Left kidney (tissue), 1 donor: ENCODE measurements at regions not wholly inside any gene's neighbourhood (a gene's known extent, or its start where the extent isn't known, plus 50 kb on each side); places are given as distances from the start of the nearest gene placed in this dataset.
A peak's percentile ranks its signal among the peaks of the same experiment; 100 is the strongest.
"Not testable (repeated sequence)": the region's sequence is repeated elsewhere in the genome, so short reads cannot be mapped to it uniquely, and the experiment has no call there.

Experiments used
- DNase-seq: peaks from one replicate; pipeline ENCODE4 v3.0.0-alpha.2; 2013

DNA sequence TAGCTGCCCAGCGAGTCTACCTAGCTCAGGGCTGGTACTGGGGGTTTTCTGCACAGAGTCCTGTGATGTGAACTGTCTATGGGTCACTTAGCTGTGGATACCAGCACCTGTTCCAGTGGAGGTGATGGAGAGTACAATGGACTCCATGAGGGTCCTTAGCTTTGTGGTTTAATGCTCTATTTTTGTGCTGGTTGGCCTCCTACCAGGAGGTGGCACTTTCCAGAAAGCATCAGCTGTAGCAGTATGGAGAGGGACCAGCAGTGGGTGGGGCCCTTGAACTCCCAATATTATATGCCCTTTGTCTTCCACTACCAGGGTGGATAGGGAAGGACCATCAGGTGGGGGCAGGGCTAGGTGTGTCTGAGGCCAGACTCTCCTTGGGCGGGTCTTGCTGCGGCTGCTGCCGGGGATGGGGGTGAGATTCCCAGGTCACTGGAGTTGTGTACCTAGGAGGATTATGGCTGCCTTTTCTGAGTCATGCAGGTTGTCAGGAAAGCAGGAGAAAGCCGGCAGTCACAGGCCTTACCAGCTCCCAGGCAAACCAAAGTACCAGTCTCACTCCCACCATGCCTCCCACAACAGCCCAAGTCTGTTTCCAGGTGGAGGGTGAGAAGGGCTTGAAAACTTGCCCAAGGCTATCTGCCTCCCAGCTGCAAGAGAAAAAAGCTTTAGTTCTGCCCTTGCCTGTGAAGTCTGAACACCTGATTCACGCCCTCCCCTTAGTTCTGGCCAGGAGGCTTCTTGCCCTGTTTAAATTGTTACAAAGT lies 163.0 kb upstream of the NUDT4 start:
- no peak for DNase-seq

DNA sequence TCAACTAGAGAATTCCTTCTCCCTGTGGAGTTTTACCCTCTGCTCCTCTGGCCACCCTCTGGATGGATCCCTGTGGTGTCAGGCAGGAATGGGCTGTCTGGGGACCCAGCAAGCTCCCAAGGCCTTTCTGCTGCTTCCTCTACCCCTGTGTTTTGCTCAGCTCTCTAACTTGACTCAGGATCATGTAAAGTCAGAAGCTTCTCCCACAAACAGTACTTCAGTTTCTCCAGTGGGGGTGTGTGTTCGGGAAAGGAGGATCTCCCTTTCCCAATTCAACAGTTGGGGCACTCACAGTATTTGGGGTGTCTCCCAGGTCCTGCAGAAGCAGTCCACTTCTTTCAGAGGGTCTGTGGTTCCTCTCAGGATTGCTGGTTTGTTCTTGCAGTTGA lies 162.4 kb upstream of the NUDT4 start:
- no peak for DNase-seq

DNA sequence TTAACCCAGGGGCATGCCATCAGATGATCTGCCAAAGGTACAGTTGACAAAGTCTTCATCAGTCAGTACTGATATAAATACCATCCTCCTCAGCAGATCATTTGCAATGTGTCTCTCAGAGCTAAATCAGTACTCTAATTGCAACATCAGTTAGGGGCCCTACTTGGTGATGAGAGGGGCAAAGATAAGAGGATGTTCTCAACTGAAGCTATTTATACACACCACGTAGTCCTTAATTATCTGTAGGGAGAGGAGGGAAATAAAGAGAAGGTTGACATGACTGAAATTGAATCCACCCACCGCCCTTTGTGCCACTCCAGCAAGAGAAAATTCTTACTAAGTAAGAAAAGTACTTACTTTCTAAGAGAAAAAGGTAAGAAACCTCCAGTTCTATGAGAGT lies 157.8 kb upstream of the NUDT4 start:
- DNase-seq: no peak

DNA sequence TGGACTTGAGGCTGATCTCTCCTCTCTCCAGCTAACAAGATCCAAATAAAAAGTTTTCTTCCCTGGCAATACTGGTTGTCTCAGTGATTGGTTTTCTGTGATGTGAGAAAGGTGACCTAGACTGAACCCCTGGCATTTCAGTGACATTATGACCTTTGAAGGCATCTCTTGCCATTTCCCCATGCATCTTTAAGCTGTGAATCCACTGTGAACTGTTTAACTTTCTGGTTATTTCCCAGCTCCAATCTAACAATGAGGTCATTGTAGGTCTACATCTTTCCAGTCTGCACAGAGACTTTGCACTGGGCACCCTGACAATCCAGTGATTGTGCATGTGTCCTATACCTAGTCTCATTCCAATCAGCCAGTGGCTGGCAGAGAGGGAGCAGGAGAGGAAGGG lies 155.9 kb upstream of the NUDT4 start:
- DNase-seq: no peak

DNA sequence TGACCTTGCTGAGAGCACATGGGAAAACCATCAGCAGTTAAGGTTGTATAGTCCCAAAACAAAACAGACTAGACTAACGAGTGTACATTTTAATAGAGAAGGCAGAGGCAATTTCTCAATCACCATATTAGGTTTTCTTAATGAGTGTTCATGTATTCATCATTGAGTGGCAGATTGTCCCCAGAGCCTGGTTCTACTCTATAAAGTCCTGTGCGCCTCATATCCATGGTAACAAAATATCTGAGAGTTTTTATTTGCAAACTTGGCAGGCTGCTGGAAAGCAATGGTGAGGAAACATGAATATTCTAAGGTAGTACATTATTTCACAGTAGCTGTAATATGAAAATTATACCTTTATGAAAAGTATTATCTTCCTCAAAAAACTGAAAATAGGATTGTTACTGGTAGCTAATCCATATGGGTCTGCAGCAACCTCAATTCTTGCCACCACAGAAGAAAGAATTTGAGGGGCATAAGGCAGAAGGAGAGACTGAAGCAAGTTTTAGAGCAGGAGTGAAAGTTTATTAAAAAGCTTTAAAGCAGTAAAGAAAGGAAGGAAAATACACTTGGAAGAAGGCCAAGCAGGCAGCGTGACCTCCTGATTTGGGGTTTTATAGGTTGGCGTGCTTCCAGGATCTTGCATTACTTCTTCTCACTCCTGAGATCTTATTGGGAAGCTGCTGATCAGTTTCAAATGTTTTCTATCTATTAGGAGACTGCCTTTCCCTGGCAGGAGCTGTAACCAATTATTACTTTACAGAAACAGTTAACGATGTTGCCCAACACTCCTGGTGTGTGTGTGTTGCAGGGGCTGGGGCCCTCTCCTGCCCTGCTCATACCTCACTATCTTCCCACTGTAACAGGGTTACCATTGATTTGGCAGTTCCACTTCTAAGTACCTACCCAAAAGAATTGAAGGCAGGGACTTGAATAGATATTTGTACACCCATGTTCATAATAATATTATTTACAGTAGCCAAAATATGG lies 154.0 kb upstream of the NUDT4 start:
- DNase-seq: no peak

DNA sequence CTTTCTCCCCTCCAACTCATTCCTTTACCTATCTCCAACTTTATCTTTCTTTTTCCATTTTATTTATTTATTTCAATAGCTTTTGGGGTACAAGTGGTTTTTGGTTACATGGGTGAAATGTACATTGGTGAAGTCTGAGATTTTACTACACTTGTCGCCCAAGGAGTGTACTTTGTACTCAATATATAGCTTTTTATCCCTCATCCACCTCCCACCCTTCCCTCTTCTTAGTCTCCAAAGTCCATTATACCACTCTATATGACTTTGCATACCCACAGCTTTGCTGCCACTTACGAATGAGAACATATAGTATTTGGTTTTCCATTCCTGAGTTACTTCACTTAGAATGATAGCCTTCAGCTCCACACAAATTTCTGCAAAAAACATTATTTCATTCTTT lies 152.6 kb upstream of the NUDT4 start:
- no peak for DNase-seq

DNA sequence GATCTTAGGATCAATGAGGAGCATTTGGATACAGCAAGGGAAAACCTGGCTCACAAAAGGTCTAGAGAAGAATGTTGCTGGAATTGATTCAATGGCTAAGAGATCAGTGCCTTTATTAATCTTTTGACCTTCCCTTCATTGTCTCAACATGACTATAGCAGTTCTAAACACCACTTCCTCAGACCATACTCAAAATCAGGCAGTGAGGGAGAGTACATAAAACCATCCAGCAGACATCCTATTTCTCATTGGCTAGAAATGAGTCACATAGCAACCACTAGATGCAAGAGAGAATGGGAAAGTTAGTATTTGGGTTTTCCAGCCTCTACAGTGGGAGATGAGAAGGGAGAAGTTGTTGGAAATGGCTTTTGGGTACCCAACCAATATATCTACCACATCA lies 151.4 kb upstream of the NUDT4 start:
- no peak for DNase-seq

DNA sequence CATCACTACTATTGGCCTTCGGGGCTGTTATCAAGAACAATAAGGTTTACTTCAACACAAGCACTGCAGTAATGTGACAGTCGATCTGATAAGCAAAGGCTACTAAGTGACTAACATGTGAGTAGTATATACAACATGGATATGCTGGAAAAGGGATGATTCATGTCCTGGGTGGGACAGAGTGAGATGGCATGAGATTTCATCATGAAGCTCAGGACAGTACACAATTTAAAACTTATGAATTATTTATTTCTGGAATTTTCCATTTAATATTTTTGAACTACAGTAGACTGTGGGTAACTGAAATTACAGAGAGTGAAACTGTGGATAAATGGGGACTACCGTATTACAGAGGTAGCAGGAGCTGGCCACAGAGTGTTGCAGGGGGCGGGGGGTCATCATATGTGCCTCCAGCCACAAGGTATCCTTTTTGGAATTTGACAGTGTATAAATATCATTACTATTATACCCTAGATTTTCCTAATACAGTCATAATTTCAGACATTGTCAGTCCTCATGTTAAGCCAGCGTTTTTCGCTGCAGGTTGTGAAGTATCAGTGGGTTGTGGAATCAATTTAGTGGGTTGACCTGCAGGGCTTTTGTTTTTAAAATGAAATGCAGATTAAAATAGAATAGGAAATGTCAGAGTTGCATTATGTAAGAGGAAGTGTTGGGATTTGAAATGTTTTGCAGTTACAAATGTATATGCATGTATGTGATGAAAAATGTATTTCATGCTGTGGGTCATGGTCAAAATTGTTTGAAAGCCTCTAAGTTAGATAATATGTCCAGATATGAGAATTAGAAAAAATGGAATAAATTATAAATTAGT lies 148.0 kb upstream of the NUDT4 start:
- DNase-seq: no peak

DNA sequence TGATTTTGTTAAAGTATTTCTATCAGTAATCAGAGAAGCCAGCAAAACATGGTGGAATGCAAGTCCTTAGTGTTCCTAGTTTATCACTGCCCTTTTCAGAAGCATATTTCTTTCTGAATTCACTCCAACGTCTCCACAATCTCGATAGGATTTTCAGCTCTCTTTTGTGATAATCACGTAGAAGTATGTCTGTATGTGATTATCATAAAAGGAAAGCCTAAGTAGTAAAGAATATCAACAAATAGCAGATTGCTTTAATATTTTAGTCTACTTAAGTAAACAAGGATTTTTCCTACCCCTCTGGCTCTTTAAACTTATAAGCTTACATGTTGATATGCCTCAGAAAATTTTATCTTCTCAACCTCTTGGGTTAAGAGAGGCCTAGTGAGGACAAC lies 147.4 kb upstream of the NUDT4 start:
- no peak for DNase-seq

DNA sequence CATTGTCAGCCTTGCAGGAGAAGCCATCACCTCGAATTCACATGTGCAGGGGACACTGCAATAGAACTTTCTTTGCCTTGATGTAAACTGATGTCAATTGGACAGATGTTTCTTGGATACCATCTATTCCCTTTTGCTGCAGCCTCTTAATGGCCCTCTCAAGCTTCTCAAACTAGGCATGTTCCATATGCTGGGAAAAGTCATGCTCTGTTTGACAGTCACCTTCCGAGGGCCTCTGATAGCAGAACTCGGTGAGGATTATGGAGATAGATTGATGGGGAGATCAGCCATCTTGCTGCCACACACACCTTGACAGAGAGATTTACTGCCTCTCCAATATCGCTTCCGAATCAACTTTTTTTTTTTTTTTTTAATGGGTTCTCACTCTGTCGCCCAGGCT lies 145.8 kb upstream of the NUDT4 start:
- DNase-seq: no peak

DNA sequence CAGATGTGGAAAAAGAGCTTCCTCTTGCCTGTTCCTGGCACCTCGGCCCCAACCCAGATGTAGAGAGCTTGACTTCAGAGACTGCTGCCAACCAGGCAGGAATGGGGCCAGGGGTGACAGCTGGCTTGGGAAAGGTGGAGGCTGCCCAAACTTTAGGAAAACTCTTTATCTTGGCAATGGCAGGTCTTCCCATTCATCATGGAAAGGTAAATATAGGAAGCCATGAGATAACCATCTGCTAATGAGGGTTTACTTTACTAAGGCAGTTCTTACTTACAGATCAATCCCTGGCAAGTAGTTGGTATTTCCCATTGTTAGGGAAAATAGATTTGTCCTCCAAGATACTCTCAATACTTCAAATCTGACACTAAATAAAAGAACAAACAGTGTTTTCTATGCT lies 143.1 kb upstream of the NUDT4 start:
- no peak for DNase-seq

DNA sequence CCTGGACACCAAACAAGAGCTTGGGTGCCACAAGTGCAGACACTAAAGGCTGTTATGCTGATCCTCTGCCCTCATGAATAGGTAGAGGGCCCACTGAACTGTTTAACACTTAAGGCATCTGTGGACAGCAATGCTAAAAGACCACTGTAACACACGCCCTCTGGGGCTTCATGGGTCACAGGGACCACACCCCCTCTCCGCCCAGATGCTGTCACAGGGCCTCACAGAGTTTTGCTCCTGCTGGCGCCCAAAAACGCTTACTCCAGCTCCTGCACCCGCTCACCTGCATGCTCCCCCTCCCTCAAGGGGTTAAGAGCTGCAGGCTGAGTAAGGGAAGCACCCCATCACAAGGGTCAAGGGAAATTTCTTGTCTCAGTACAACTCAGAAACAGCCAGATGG lies 141.8 kb upstream of the NUDT4 start:
- no peak for DNase-seq

DNA sequence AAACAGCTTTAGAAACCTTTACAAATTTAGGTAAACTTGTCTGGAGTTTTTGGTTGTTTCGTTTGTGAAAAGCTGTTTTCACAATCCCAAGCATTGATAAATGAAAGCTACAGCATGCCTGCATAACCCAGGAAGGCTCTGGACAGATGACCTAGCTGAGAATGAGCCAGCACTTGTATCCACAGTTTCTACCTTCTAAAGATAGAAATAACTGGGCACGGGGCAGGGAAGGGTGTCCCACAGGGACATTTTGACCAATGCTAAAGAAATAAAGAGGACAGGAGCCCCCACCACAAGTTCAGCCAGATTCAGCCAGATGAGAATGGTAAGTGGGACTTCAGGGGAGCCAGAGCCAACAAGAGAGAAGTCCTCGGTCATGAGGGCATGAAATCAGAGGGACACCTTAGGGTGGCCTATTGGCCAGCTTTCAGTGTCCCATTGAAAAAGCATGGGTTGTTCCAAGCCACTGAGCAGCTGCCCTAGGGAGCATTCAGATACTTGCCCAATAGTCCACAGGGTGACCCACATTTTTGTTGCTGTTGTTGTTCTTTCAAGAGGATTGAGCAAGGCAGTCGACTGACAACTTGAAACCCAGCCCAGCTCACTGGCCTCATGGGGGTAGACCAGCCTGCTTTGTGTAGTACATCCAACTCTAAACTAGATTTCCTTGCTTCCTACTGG lies 140.3 kb upstream of the NUDT4 start:
- no peak for DNase-seq

DNA sequence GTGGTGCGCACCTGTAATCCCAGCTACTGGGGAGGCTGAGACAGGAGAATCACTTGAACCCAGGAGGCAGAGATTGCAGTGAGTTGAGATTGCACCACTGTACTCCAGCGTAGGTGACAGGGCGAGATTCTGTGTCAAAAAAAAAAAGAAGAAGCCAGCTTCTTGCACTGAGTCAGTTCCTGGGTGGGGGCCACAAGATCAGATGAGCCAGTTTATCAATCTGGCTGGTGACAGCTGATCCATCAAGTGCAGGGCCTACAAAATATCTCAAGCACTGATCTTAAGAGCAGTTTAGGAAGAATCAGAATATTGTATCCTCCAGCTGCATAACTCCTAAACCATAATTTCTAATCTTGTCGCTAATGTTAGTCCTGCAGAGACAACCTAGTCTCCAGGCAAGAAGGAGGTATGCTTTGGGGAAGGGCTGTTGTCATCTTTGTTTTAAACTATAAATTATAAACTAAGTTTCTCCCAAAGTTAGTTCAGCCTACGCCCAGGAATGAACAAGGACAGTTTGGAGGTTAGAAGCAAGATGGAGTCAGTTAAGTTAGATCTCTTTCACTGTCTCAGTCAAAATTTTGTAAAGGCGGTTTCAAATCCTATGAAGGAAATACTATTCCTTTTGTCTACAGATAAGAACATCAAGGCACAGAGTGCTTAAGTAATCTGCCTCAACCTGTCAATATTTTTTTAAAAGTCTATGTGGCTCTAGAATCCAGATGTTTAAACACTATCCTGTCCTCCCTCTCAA lies 139.0 kb upstream of the NUDT4 start:
- DNase-seq: not testable (repeated sequence)

DNA sequence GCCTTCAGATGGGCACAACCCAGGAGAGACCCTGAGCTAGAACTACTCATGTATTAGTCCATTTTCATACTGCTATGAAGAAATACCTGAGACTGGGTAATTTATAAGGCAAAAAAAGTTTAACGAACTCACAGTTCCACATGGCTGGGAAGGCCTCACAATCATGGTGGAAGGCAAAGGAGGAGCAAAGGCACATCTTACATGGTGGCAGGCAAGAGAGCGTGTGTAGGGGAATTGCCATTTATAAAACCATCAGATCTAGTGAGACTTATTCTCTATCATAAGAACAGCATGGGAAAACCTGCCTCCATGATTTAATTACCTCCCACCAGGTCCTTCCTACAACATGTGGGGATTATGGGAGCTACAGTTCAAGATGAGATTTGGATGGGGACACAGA lies 137.9 kb upstream of the NUDT4 start:
- DNase-seq: not testable (repeated sequence)

DNA sequence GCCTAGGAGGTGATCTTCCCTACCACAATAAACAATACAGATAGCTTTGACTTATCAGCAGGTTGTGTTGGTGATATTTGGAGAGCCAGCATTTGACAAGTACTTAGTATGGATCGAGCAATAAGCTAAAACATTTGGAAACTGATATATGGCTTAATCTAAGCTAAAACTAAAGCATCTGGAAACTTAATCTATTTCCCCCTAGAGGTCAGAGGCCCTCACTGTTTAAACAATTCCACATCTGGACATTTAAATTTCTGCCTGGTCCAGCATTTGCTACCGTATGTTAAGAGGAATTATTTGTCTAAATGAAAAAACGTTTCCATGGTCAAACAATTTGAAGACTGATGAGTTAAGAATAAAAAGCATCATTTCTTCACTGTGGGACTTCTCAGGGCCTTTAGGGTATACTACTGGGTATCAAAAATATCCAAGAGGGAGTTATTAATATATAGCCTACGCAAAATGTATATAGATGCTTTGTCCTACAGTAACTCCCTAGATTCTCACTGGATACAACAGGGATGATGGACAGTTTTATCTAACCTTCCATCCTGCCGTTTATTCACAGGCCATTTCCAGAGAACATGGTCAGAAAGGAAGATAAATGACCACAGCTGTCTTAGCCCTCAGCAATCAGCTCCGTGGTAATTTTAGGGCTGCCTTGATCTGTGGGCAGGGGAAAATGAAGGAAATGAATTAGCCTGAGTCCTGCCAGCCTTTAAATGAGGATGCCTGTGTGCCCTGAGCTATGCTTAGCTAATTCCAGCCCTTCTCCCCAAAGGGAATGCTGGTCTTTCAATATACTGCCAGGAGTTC lies 135.4 kb upstream of the NUDT4 start:
- DNase-seq: no peak

DNA sequence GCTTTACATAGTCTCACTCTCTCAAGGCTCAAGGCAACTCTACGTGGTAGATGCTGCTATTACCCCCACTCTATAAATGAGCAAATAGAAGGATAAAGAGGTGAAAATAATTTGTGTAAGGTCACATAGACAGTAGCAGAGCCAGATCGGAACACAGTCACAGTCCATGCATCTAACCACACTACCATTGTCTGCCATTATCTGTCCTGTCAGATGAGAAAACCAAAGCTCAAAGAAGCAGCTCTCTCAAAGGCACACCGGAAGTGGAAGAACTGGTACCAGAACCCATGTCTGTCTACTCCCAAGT lies 134.4 kb upstream of the NUDT4 start:
- no peak for DNase-seq

DNA sequence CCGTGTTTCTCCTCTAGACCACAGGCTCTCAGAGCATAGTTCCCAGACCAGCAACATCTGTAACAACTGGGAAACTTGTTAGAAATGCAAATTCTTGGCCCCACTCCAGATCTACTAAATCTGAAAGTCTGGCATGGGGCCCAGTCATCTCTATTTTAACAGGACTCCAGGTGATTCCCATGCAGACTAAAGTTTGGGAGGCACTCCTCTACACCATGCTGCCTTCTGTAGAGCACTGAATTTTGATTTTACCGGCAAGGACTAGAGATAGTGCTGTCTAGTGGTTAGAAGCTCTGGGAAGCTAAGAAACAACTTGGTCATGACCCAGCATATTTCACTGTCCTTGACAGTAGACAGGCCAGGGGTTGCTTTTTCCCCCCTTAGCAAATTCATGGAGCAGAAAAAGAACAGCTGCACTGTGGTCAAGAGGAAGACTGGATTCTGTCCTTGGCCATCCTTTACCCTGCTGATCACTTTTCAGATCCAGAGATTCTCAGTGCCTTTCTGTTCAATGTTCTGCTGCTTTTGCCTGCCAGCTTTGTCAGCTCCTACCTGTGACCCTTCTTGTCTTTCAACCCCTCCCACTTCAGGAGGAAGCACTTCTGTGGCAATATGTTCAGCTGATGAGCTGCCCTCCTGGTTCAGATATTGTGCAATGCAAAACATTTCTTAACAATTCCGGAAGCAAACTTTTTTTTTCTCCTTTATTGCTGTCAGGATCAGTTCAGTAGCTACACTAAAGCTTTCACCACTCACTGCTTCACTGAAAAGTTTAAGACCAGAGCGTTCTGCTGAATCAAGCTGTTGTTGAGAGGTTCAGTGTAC lies 133.8 kb upstream of the NUDT4 start:
- DNase-seq: peak; percentile 59

DNA sequence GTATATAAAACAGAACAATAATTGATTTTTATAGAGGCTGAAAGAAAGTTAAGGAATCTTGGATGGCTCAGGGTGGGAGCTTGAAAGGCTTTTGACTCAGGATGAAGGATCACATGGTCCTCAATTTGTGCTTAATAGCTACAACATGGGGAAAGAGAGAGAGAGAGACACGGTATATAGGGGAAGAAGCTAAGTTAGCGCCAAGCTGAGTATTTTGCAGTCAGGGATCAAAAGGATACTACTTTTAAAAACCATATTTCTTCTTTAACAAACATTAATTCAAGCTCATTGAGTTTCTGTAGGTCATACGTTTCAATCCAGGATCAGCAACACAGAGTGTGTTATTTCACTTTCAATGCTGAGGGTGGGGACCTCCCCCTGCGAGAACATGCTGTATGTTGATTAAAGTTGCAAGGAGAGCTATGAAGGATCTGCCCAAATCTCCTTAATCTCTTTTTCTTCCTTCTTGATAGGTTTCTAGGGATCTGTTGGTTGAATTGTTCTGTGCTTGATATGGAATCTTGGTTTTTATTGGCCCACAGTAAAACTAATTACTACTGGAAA lies 133.1 kb upstream of the NUDT4 start:
- DNase-seq: no peak
